Smooth muscle cell (in vitro differentiated cells): ENCODE measurements at regions not wholly inside any gene's neighbourhood (a gene's known extent, or its start where the extent isn't known, plus 50 kb on each side); places are given as distances from the start of the nearest gene placed in this dataset.

Experiments
- DNase-seq: peaks from one replicate; lab custom pipeline; 2025; ENCODE audit not compliant: unreplicated experiment; lab: John Stamatoyannopoulos, UW
- H2AFZ ChIP-seq: fragments of 200-600 bp; sonication (generic); 2 replicates; pipeline ENCODE4 v1.6.0; 2016; ENCODE audit warnings: antibody characterized with exemption, low read depth, mild to moderate bottlenecking
- H3F3A ChIP-seq: fragments of 200-600 bp; sonication (generic); 2 replicates; pipeline ENCODE4 v1.6.0; 2017; ENCODE audit warnings: antibody characterized with exemption, low read depth
- H3K27ac ChIP-seq: fragments of 200-600 bp; sonication (generic); 2 replicates; pipeline ENCODE4 v1.5.1; 2016; ENCODE audit warnings: low read depth, mild to moderate bottlenecking
- H3K27me3 ChIP-seq: fragments of 200-600 bp; sonication (generic); 2 replicates; pipeline ENCODE4 v1.6.1; 2016; ENCODE audit warnings: low read depth, mild to moderate bottlenecking
- H3K36me3 ChIP-seq: fragments of 200-600 bp; sonication (generic); 2 replicates; pipeline ENCODE4 v1.5.1; 2016; ENCODE audit warnings: low read depth
- H3K4me1 ChIP-seq: fragments of 200-600 bp; sonication (generic); 2 replicates; pipeline ENCODE4 v1.5.1; 2016; ENCODE audit warnings: low read depth
- H3K4me2 ChIP-seq: fragments of 200-600 bp; sonication (generic); 2 replicates; pipeline ENCODE4 v1.6.0; 2016; ENCODE audit warnings: mild to moderate bottlenecking
- H3K4me3 ChIP-seq: fragments of 200-600 bp; sonication (generic); 2 replicates; pipeline ENCODE4 v1.5.1; 2016; ENCODE audit warnings: mild to moderate bottlenecking
- H3K79me2 ChIP-seq: fragments of 200-600 bp; sonication (generic); 2 replicates; pipeline ENCODE4 v1.6.0; 2016; ENCODE audit warnings: low read depth, mild to moderate bottlenecking
- H3K9ac ChIP-seq: fragments of 200-600 bp; sonication (generic); 2 replicates; pipeline ENCODE4 v1.6.0; 2016; ENCODE audit warnings: low read depth
- H3K9me3 ChIP-seq: fragments of 200-600 bp; sonication (generic); replicated peaks from 2 replicates; pipeline ENCODE4 v1.5.1; 2016; ENCODE audit warnings: low read depth
- H4K20me1 ChIP-seq: fragments of 200-600 bp; sonication (generic); 2 replicates; pipeline ENCODE4 v1.6.0; 2016; ENCODE audit warnings: low read depth
- CTCF ChIP-seq: fragments of 200-600 bp; sonication (generic); IDR thresholded peaks from 2 replicates; pipeline ENCODE4 v1.5.1; 2017; ENCODE audit warnings: borderline replicate concordance, mild to moderate bottlenecking, antibody characterized with exemption; ENCODE audit not compliant: insufficient read depth, poor library complexity, severe bottlenecking
- WGBS: methylation state at CpG from one replicate; pipeline ENCODE4 v1.1.7; 2016; ENCODE audit warnings: low lambda C conversion rate; 5-methylcytosine and 5-hydroxymethylcytosine counted together

- Histone ChIP-seq H3K4me2 (no peak overlapping the region), H4K20me1 (no peaks in the 10 kb centered on the region), H3K27ac (no peak overlapping the region), H3F3A (no peaks in the 10 kb centered on the region), H3K4me1 (no peaks in the 10 kb centered on the region), H2AFZ (no peak overlapping the region), H3K79me2 (no peaks in the 10 kb centered on the region), H3K4me3 (no peak overlapping the region), H3K36me3 (no peaks in the 10 kb centered on the region), H3K9me3 (no peaks in the 10 kb centered on the region), H3K27me3 (no peaks in the 10 kb centered on the region), H3K9ac (no peak overlapping the region)
- no peak for TF ChIP-seq CTCF
- no peak for DNase-seq
- 84% methylated on average over 7 of the region's 7 CpGs for WGBS
These were observed 99.2 kb upstream of the CASZ1 start for GRCh38 chr1:10895621-10896020.

- 94% methylated on average over 5 of the region's 5 CpGs for WGBS
These were observed 100.2 kb upstream of the CASZ1 start for GRCh38 chr1:10896673-10897072.

GRCh38 chr1:10897321-10897980 is 101.0 kb upstream of the CASZ1 start:
- H2AFZ ChIP-seq = no peak overlapping the region
- no peak overlapping the region for H3K4me2 ChIP-seq
- WGBS = 89% methylated on average over 12 of the region's 13 CpGs

More at GRCh38 chr1:10896673-10897072, 100.2 kb upstream of the CASZ1 start:
- no peaks in the 10 kb centered on the region for H3K9me3 ChIP-seq
- TF ChIP-seq CTCF = no peak
- H3K79me2 ChIP-seq = no peaks in the 10 kb centered on the region
- no peak overlapping the region for H3K27ac ChIP-seq
- H3K9ac ChIP-seq = no peak overlapping the region
- H3K36me3 ChIP-seq = no peaks in the 10 kb centered on the region
- no peaks in the 10 kb centered on the region for H3K27me3 ChIP-seq
- no peak for DNase-seq
- H3K4me3 ChIP-seq = no peak overlapping the region
- no peaks in the 10 kb centered on the region for H3F3A ChIP-seq
- H2AFZ ChIP-seq = no peak overlapping the region
- peaks cover 4% of the 10 kb centered on the region for H3K4me1 ChIP-seq
- H3K4me2 ChIP-seq = no peak overlapping the region
- H4K20me1 ChIP-seq = no peaks in the 10 kb centered on the region

More at GRCh38 chr1:10897321-10897980, 101.0 kb upstream of the CASZ1 start:
- H4K20me1 ChIP-seq = no peaks in the 10 kb centered on the region
- no peaks in the 10 kb centered on the region for H3F3A ChIP-seq
- H3K27ac ChIP-seq = no peak overlapping the region
- peaks cover 4% of the 10 kb centered on the region for H3K4me1 ChIP-seq
- H3K27me3 ChIP-seq = no peaks in the 10 kb centered on the region
- H3K9ac ChIP-seq = no peak overlapping the region
- no peak overlapping the region for H3K4me3 ChIP-seq
- DNase-seq = no peak
- no peak for TF ChIP-seq CTCF
- H3K9me3 ChIP-seq = no peaks in the 10 kb centered on the region
- H3K36me3 ChIP-seq = no peaks in the 10 kb centered on the region
- no peaks in the 10 kb centered on the region for H3K79me2 ChIP-seq
